T-cell (primary cell): ENCODE measurements at regions not wholly inside any gene's neighbourhood (a gene's known extent, or its start where the extent isn't known, plus 50 kb on each side); places are given as distances from the start of the nearest gene placed in this dataset.

Experiments used
- ATAC-seq, 4 experiments: fragments of 200-7000 bp in 3 of 4; fragments of 150-1000 bp in 1 of 4; cut with Tn5 transposase; replicated peaks in 1 of 4; 1 replicate in 3 of 4; 2 replicates in 1 of 4; pipeline ENCODE4 v1.10.0; 2021; ENCODE audit warnings: moderate library complexity in 3 of 4, mild to moderate bottlenecking in 2 of 4, moderate number of reproducible peaks in 1 of 4
- CTCF ChIA-PET, 2 donors: fragments of 300-600 bp; sonication (Branson Sonifier 250); formaldehyde crosslinking; loops; one replicate each; lab custom pipeline; 2022; ENCODE audit warnings: antibody characterized with exemption in 2 of 2; lab: Charles Lee
- POLR2A ChIA-PET, 2 donors: fragments of 300-600 bp; sonication (Branson Sonifier 250); formaldehyde crosslinking; loops; one replicate each; lab custom pipeline; 2022; ENCODE audit warnings: antibody characterized with exemption in 2 of 2; lab: Charles Lee
- DNase-seq, 35 experiments: peaks; one replicate each; pipeline versions ENCODE4 v3.0.0 to v3.0.0-alpha.2; 2013 to 2023
- H3K27ac ChIP-seq: one replicate; pipeline ENCODE4 v1.5.1; 2013; ENCODE audit warnings: low read length
- H3K27me3 ChIP-seq, 2 experiments: replicated peaks in 1 of 2; 1 replicate in 1 of 2; 2 replicates in 1 of 2; pipeline versions ENCODE4 v1.6.1 to v1.7.0; 2013; ENCODE audit warnings: low read length in 1 of 2, mixed read lengths in 1 of 2; ENCODE audit not compliant: control insufficient read depth in 2 of 2, insufficient read depth in 2 of 2; ENCODE audit errors: extremely low read depth in 1 of 2
- H3K36me3 ChIP-seq, 2 donors: 1 replicate in 1 of 2; 2 replicates in 1 of 2; pipeline versions ENCODE4 v1.6.1 to v1.7.0; 2013; ENCODE audit warnings: low read length in 1 of 2; ENCODE audit not compliant: control insufficient read depth in 2 of 2, insufficient read depth in 1 of 2; ENCODE audit errors: extremely low read depth in 1 of 2
- H3K4me1 ChIP-seq, 2 experiments: 1 replicate in 1 of 2; 2 replicates in 1 of 2; pipeline versions ENCODE4 v1.6.1 to v1.7.0; 2013; ENCODE audit warnings: low read length in 2 of 2, mixed read lengths in 1 of 2; ENCODE audit not compliant: insufficient read depth in 2 of 2, control insufficient read depth in 1 of 2; ENCODE audit errors: extremely low read depth in 1 of 2
- H3K4me3 ChIP-seq, 2 donors: 1 replicate in 1 of 2; 2 replicates in 1 of 2; pipeline versions ENCODE4 v1.5.1 to v1.7.0; 2013; ENCODE audit warnings: mild to moderate bottlenecking in 2 of 2, low read length in 1 of 2, moderate library complexity in 1 of 2; ENCODE audit not compliant: control insufficient read depth in 1 of 2; ENCODE audit errors: extremely low read depth in 1 of 2
- H3K9me3 ChIP-seq: 2 replicates; pipeline ENCODE4 v1.7.0; 2013
- H3K27ac Mint-ChIP-seq, 2 donors: one replicate each; pipeline ENCODE4 v1.8.0; 2020 to 2021; ENCODE audit warnings: mild to moderate bottlenecking in 2 of 2, mixed read lengths in 2 of 2
- H3K27me3 Mint-ChIP-seq, 2 donors: one replicate each; pipeline ENCODE4 v1.8.0; 2021 to 2022; ENCODE audit warnings: mixed read lengths in 2 of 2
- H3K36me3 Mint-ChIP-seq: one replicate; pipeline ENCODE4 v1.8.0; 2021; ENCODE audit warnings: mixed read lengths
- H3K4me1 Mint-ChIP-seq, 3 donors: one replicate each; pipeline ENCODE4 v1.8.0; 2020 to 2022; ENCODE audit warnings: mixed read lengths in 3 of 3, mild to moderate bottlenecking in 1 of 3
- H3K4me3 Mint-ChIP-seq, 3 donors: one replicate each; pipeline ENCODE4 v1.8.0; 2020 to 2022; ENCODE audit warnings: mild to moderate bottlenecking in 3 of 3, mixed read lengths in 3 of 3, moderate library complexity in 3 of 3
- H3K9me3 Mint-ChIP-seq, 3 donors: one replicate each; pipeline ENCODE4 v1.8.0; 2020 to 2022; ENCODE audit warnings: mixed read lengths in 3 of 3
- WGBS: methylation state at CpG from one replicate; pipeline ENCODE4 v1.1.5; 2013; ENCODE audit warnings: missing lambda C conversion rate; ENCODE audit not compliant: insufficient coverage; 5-methylcytosine and 5-hydroxymethylcytosine counted together

GRCh38 chrY:8386053-8386452, 951.2 kb upstream of the TSPY4 start:
- no peaks in the 10 kb centered on the region for H3K27me3 Mint-ChIP-seq
- no peak for DNase-seq
- H3K27ac ChIP-seq, result no peak overlapping the region
- H3K27me3 ChIP-seq, result no peaks in the 10 kb centered on the region
- H3K36me3 ChIP-seq, result no peaks in the 10 kb centered on the region
- no peak overlapping the region for H3K27ac Mint-ChIP-seq
- no peaks in the 10 kb centered on the region for H3K9me3 Mint-ChIP-seq
- WGBS, result no CpG with 5 or more reads among the region's 1 CpG
- no peaks in the 10 kb centered on the region for H3K4me1 Mint-ChIP-seq
- CTCF ChIA-PET, result no interaction called here
- POLR2A ChIA-PET, result no interaction called here
- H3K4me3 Mint-ChIP-seq, result no peak overlapping the region
- H3K36me3 Mint-ChIP-seq, result no peaks in the 10 kb centered on the region
- ATAC-seq, result no peak
- no peaks in the 10 kb centered on the region for H3K4me1 ChIP-seq
- H3K4me3 ChIP-seq, result no peak overlapping the region
- H3K9me3 ChIP-seq, result no peaks in the 10 kb centered on the region

DNA sequence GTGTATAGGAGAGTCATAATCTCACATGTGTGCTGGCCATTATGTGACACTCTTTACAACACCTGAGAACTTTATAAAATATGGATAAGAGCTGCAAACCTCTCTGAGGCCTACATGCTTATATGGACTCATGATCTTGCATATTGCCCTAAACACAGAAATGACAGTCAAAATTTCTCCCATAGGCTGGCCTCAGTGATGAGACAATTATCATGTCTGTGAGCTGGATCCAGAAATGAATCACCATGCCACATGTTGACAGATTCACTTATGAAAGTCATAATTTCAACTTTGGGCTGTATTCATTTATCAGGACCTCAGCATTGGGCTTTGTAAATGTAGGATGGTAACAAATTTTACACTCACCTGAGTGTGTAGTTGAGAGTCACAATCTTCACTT, 948.8 kb upstream of the TSPY4 start:
- Mint-ChIP-seq H3K27me3 (no peaks in the 10 kb centered on the region), H3K27ac (no peak overlapping the region), H3K36me3 (no peaks in the 10 kb centered on the region), H3K9me3 (no peaks in the 10 kb centered on the region), H3K4me3 (no peak overlapping the region), H3K4me1 (no peaks in the 10 kb centered on the region)
- ATAC-seq, result no peak
- Histone ChIP-seq H3K4me3 (no peak overlapping the region), H3K4me1 (no peaks in the 10 kb centered on the region), H3K9me3 (no peaks in the 10 kb centered on the region), H3K27me3 (no peaks in the 10 kb centered on the region), H3K27ac (no peak overlapping the region), H3K36me3 (no peaks in the 10 kb centered on the region)
- DNase-seq, result no peak
- CTCF ChIA-PET, result no interaction called here
- POLR2A ChIA-PET, result no interaction called here

DNA sequence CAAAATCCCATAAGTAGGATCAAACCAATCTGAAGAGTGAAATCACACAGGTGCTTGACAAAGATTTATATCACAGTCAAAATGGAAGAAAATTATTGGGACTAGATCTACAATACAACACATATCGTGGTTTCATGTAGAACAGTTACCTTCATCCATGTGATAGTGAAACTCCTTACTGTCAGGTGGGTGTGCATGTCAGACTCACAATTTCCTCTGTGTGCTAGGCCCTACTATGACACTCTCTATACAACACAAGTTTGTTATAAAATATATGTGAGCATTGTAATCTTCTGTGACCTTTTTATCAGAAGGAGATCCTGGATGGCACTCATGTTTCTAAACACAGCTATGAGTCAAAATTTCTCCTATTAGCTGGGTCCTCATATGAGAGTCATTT, 947.0 kb upstream of the TSPY4 start:
- Histone ChIP-seq H3K27ac (no peak overlapping the region), H3K36me3 (no peaks in the 10 kb centered on the region), H3K4me3 (no peak overlapping the region), H3K27me3 (no peaks in the 10 kb centered on the region), H3K4me1 (no peaks in the 10 kb centered on the region), H3K9me3 (no peaks in the 10 kb centered on the region)
- Mint-ChIP-seq H3K4me3 (no peak overlapping the region), H3K27me3 (no peaks in the 10 kb centered on the region), H3K9me3 (no peaks in the 10 kb centered on the region), H3K27ac (no peak overlapping the region), H3K36me3 (no peaks in the 10 kb centered on the region), H3K4me1 (no peaks in the 10 kb centered on the region)
- ChIA-PET POLR2A (no interaction called here), CTCF (no interaction called here)
- ATAC-seq (no peak), DNase-seq (no peak)
- no CpG with 5 or more reads among the region's 1 CpG for WGBS

GRCh38 chrY:8393246-8393645, 944.0 kb upstream of the TSPY4 start:
- Mint-ChIP-seq H3K27ac (no peak overlapping the region), H3K36me3 (no peaks in the 10 kb centered on the region)
- POLR2A ChIA-PET, result no interaction called here

GRCh38 chrY:8422906-8423305, 914.4 kb upstream of the TSPY4 start:
- Mint-ChIP-seq H3K27me3 (no peaks in the 10 kb centered on the region), H3K36me3 (no peaks in the 10 kb centered on the region), H3K9me3 (peaks cover 0 to 4% (median 0%) of the 10 kb centered on the region in 3 donors), H3K27ac (no peak overlapping the region), H3K4me1 (no peaks in the 10 kb centered on the region), H3K4me3 (no peak overlapping the region)
- H3K4me3 ChIP-seq, result no peak overlapping the region
- H3K4me1 ChIP-seq, result no peaks in the 10 kb centered on the region
- no CpG with 5 or more reads among the region's 4 CpGs for WGBS
- DNase-seq, result no peak
- H3K27ac ChIP-seq, result no peak overlapping the region
- ChIA-PET POLR2A (no interaction called here), CTCF (no interaction called here)
- H3K27me3 ChIP-seq, result no peaks in the 10 kb centered on the region
- no peaks in the 10 kb centered on the region for H3K36me3 ChIP-seq
- H3K9me3 ChIP-seq, result no peaks in the 10 kb centered on the region
- no peak for ATAC-seq

More at GRCh38 chrY:8393246-8393645, 944.0 kb upstream of the TSPY4 start:
- no peaks in the 10 kb centered on the region for H3K9me3 Mint-ChIP-seq
- no peak for ATAC-seq
- Histone ChIP-seq H3K4me1 (no peaks in the 10 kb centered on the region), H3K27ac (no peak overlapping the region), H3K27me3 (no peaks in the 10 kb centered on the region), H3K36me3 (no peaks in the 10 kb centered on the region), H3K4me3 (no peak overlapping the region), H3K9me3 (no peaks in the 10 kb centered on the region)
- H3K4me1 Mint-ChIP-seq, result no peaks in the 10 kb centered on the region
- no peak overlapping the region for H3K4me3 Mint-ChIP-seq
- CTCF ChIA-PET, result no interaction called here
- H3K27me3 Mint-ChIP-seq, result no peaks in the 10 kb centered on the region
- whole genome bisulfite sequencing, result no CpG with 5 or more reads among the region's 3 CpGs
- DNase-seq, result no peak

- Histone ChIP-seq H3K27me3 (no peaks in the 10 kb centered on the region), H3K4me3 (no peak overlapping the region), H3K9me3 (no peaks in the 10 kb centered on the region), H3K4me1 (no peaks in the 10 kb centered on the region), H3K27ac (no peak overlapping the region), H3K36me3 (no peaks in the 10 kb centered on the region)
- no peaks in the 10 kb centered on the region for H3K9me3 Mint-ChIP-seq
- no peak overlapping the region for H3K27ac Mint-ChIP-seq
- CTCF ChIA-PET, result no interaction called here
- POLR2A ChIA-PET, result no interaction called here
- no peaks in the 10 kb centered on the region for H3K36me3 Mint-ChIP-seq
- H3K4me3 Mint-ChIP-seq, result no peak overlapping the region
- no peak for ATAC-seq
- no peaks in the 10 kb centered on the region for H3K4me1 Mint-ChIP-seq
- DNase-seq, result no peak
- no peaks in the 10 kb centered on the region for H3K27me3 Mint-ChIP-seq
Observed at GRCh38 chrY:8426433-8426832, 910.8 kb upstream of the TSPY4 start.

DNA sequence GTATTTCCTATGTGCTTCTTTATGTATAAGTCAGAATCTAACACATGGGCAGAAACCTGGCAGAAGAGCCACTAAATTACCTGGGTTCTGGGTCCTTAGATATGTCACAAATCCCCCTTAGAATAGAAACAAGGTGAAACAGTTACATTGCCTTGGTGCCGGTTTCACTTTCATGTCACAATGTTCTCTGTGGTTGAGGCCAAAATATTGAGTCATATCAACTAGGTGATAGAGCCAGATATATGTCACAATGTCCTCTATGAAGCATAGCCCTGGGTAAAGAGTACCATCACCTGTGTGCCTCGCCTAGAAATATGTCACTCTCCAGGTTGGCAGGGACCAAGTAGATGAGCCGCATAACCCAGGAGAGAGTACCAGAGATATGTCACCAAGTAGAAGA, 899.8 kb upstream of the TSPY4 start:
- Mint-ChIP-seq H3K9me3 (no peaks in the 10 kb centered on the region), H3K36me3 (no peaks in the 10 kb centered on the region), H3K4me1 (no peaks in the 10 kb centered on the region), H3K27ac (no peak overlapping the region), H3K4me3 (no peak overlapping the region), H3K27me3 (no peaks in the 10 kb centered on the region)
- Histone ChIP-seq H3K4me3 (no peak overlapping the region), H3K27ac (no peak overlapping the region), H3K9me3 (no peaks in the 10 kb centered on the region), H3K27me3 (no peaks in the 10 kb centered on the region), H3K36me3 (no peaks in the 10 kb centered on the region), H3K4me1 (no peaks in the 10 kb centered on the region)
- ATAC-seq (no peak), DNase-seq (no peak)
- POLR2A ChIA-PET, result no interaction called here
- CTCF ChIA-PET, result no interaction called here
- whole genome bisulfite sequencing, result no CpG with 5 or more reads among the region's 3 CpGs
